A549 (cell line): ENCODE measurements at regions not wholly inside any gene's neighbourhood (a gene's known extent, or its start where the extent isn't known, plus 50 kb on each side); places are given as distances from the start of the nearest gene placed in this dataset.

Experiments used
- ATAC-seq, 2 experiments: fragments of 200-7000 bp in 1 of 2; fragments of >200 bp in 1 of 2; cut with Nextera tagmentation in 1 of 2; cut with Tn5 transposase in 1 of 2; 3 replicates each; pipeline versions ENCODE4 v1.8.0 to v1.9.1; 2018 to 2020; ENCODE audit warnings: mild to moderate bottlenecking in 1 of 2, moderate library complexity in 1 of 2
- CTCF ChIA-PET: fragments of 300-600 bp; sonication (Branson Sonifier 250); formaldehyde crosslinking; extraction: SDS; loops from one replicate; lab custom pipeline; 2021; ENCODE audit warnings: antibody characterized with exemption, inconsistent platforms; lab: Yijun Ruan, JAX
- POLR2A ChIA-PET: fragments of 350-600 bp; formaldehyde crosslinking; extraction: SDS; loops from one replicate; lab custom pipeline; 2021; ENCODE audit warnings: antibody characterized with exemption, inconsistent platforms; lab: Yijun Ruan, JAX
- DNase-seq, 2 experiments: peaks; one replicate each; pipeline versions ENCODE4 v3.0.0 to v3.0.0-alpha.2; 2011 to 2016; ENCODE audit warnings: low read depth in 1 of 2, low spot score in 1 of 2
- FAIRE-seq: peaks from 2 replicates; lab custom pipeline; 2011; peaks lifted over from hg19 to GRCh38; lab: Jason Lieb, UNC
- H3K27ac ChIP-seq, 2 experiments: fragments of >200 bp; sonication (Bioruptor Twin); formaldehyde crosslinking; 3 replicates each; pipeline ENCODE4 v1.5.1; 2016 to 2017
- H3K4me1 ChIP-seq: fragments of >200 bp; sonication (Bioruptor Twin); formaldehyde crosslinking; 3 replicates; pipeline ENCODE4 v1.6.1; 2016
- H3K4me2 ChIP-seq: fragments of >200 bp; sonication (Bioruptor Twin); formaldehyde crosslinking; 3 replicates; pipeline ENCODE4 v1.6.1; 2016
- H3K4me3 ChIP-seq: fragments of >200 bp; sonication (Bioruptor Twin); formaldehyde crosslinking; 3 replicates; pipeline ENCODE4 v1.5.1; 2016
- H3K9me3 ChIP-seq: fragments of >200 bp; sonication (Bioruptor Twin); formaldehyde crosslinking; 3 replicates; pipeline ENCODE4 v1.6.1; 2016
- CEBPB ChIP-seq, 2 experiments: fragments of >200 bp in 1 of 2; sonication (Bioruptor Twin) in 1 of 2; formaldehyde crosslinking in 1 of 2; IDR thresholded peaks; 2 replicates each; pipeline ENCODE4 v1.6.1; 2012 to 2016
- CHD2 ChIP-seq: fragments of 150-350 bp; IDR thresholded peaks from 2 replicates; pipeline ENCODE4 v1.6.1; 2014; ENCODE audit warnings: low read length; ENCODE audit not compliant: partially characterized antibody
- EHF ChIP-seq: fragments of 250-450 bp; sonication (Bioruptor Pico); IDR thresholded peaks from 2 replicates; pipeline ENCODE4 v1.5.0; 2020; ENCODE audit warnings: mild to moderate bottlenecking
- ESRRA ChIP-seq: fragments of 150-350 bp; IDR thresholded peaks from 2 replicates; pipeline ENCODE4 v1.6.1; 2014; ENCODE audit warnings: mild to moderate bottlenecking, low read length, borderline replicate concordance
- HDAC2 ChIP-seq: fragments of 200-600 bp; sonication (generic); IDR thresholded peaks from 2 replicates; pipeline ENCODE4 v1.6.1; 2016
- HEYL ChIP-seq: fragments of 250-450 bp; sonication (Bioruptor Pico); IDR thresholded peaks from 2 replicates; pipeline ENCODE4 v1.8.0; 2021; ENCODE audit warnings: mild to moderate bottlenecking, moderate library complexity
- HOXB13 ChIP-seq: fragments of 250-450 bp; sonication (Bioruptor Pico); IDR thresholded peaks from 2 replicates; pipeline ENCODE4 v1.5.0; 2020; ENCODE audit warnings: low read depth, mild to moderate bottlenecking, moderate library complexity
- HOXB5 ChIP-seq: fragments of 250-450 bp; sonication (Bioruptor Pico); IDR thresholded peaks from 2 replicates; pipeline ENCODE4 v1.5.0; 2020; ENCODE audit warnings: mild to moderate bottlenecking, moderate library complexity
- JUN ChIP-seq, 2 experiments: fragments of >200 bp; sonication (Bioruptor Twin); formaldehyde crosslinking; IDR thresholded peaks; 2 replicates in 1 of 2; 3 replicates in 1 of 2; pipeline ENCODE4 v1.6.1; 2016 to 2017
- MAZ ChIP-seq: fragments of 150-350 bp; IDR thresholded peaks from 2 replicates; pipeline ENCODE4 v1.6.1; 2014; ENCODE audit warnings: antibody characterized with exemption, low read depth, low read length, borderline replicate concordance
- NFE2L2 ChIP-seq: fragments of 150-350 bp; conservative IDR thresholded peaks from 2 replicates; pipeline ENCODE4 v1.6.1; 2014; ENCODE audit warnings: low read length
- NPAS2 ChIP-seq: fragments of 250-450 bp; sonication (Bioruptor Pico); IDR thresholded peaks from 2 replicates; pipeline ENCODE4 v1.8.0; 2022; ENCODE audit warnings: mild to moderate bottlenecking, moderate library complexity, borderline replicate concordance
- NR3C1 ChIP-seq: fragments of >200 bp; sonication (Bioruptor Twin); formaldehyde crosslinking; IDR thresholded peaks from 3 replicates; pipeline ENCODE4 v1.6.1; 2017
- POLR2AphosphoS2 ChIP-seq: conservative IDR thresholded peaks from 2 replicates; pipeline ENCODE4 v1.6.1; 2012; ENCODE audit warnings: low read length, improper control_type of control experiment, inconsistent platforms
- RARB ChIP-seq: fragments of 250-450 bp; sonication (Bioruptor Pico); IDR thresholded peaks from 2 replicates; pipeline ENCODE4 v1.8.0; 2021; ENCODE audit warnings: mild to moderate bottlenecking, moderate library complexity
- RFX5 ChIP-seq: fragments of 450-650 bp; IDR thresholded peaks from 2 replicates; pipeline ENCODE4 v1.7.1; 2014; ENCODE audit warnings: antibody characterized with exemption, mild to moderate bottlenecking, moderate library complexity
- SREBF2 ChIP-seq: fragments of 450-650 bp; IDR thresholded peaks from 2 replicates; pipeline ENCODE4 v1.6.1; 2014; ENCODE audit warnings: mild to moderate bottlenecking, moderate library complexity
- TFCP2L1 ChIP-seq: fragments of 250-450 bp; sonication (Bioruptor Pico); IDR thresholded peaks from 2 replicates; pipeline ENCODE4 v1.5.0; 2021; ENCODE audit warnings: mild to moderate bottlenecking
- TP53 ChIP-seq: fragments of 250-450 bp; sonication (Bioruptor Pico); IDR thresholded peaks from 2 replicates; pipeline ENCODE4 v1.5.0; 2021; ENCODE audit warnings: mild to moderate bottlenecking, moderate library complexity
- ZNF302 ChIP-seq: fragments of 250-450 bp; sonication (Bioruptor Pico); IDR thresholded peaks from 2 replicates; pipeline ENCODE4 v1.9.0; 2021; ENCODE audit warnings: inconsistent platforms, mild to moderate bottlenecking, moderate library complexity
- WGBS: methylation state at CpG from one replicate; pipeline ENCODE4 v1.1.6; 2017; ENCODE audit errors: missing lambda C conversion rate; 5-methylcytosine and 5-hydroxymethylcytosine counted together
- TF ChIP-seq, protein P1 (sequence below): fragments of 250-450 bp; sonication (Bioruptor Pico); IDR thresholded peaks from 2 replicates; pipeline ENCODE4 v1.5.0; 2021; ENCODE audit warnings: mild to moderate bottlenecking, moderate library complexity, borderline replicate concordance
- TF ChIP-seq, protein P2 (sequence below): fragments of >200 bp; sonication (Bioruptor Twin); formaldehyde crosslinking; IDR thresholded peaks from 2 replicates; pipeline ENCODE4 v1.6.1; 2016
- TF ChIP-seq, protein P3 (sequence below): IDR thresholded peaks from 2 replicates; pipeline ENCODE4 v1.6.1; 2012; ENCODE audit warnings: low read depth, borderline replicate concordance
- TF ChIP-seq, protein P4 (sequence below): fragments of 450-650 bp; IDR thresholded peaks from 2 replicates; pipeline ENCODE4 v1.6.1; 2014; ENCODE audit warnings: antibody characterized with exemption

DNA sequence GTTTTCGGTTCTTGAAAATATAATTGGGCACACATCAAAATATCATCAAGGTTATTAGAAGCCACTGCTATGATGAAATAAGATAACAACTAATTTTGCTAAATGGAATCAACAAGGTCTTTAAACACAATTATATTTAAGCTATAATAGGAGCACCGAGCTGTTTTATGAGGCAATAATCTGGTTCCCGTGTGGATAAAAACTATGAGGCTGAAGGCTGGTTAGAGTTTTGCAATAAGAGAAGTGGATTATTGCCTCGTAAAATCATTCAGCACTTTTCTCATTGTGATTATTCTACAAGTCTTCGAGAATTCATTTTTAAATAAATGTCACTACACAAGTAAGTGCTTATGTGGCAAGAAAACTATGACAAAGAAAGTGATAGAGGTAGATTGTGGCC lies 975.7 kb upstream of the ADGRL2 start:
- 49% methylated on average over 5 of the region's 5 CpGs for WGBS
- CTCF ChIA-PET = no interaction called here
- Histone ChIP-seq H3K9me3 (no peaks in the 10 kb centered on the region), H3K4me2 (no peak overlapping the region), H3K4me3 (no peak overlapping the region), H3K4me1 (no peaks in the 10 kb centered on the region), H3K27ac (no peak overlapping the region)
- FAIRE-seq (no peak), ATAC-seq (no peak), DNase-seq (no peak)
- POLR2A ChIA-PET = no interaction called here
- TF ChIP-seq NFE2L2 (no peak), RFX5 (no peak), CEBPB (IDR thresholded peaks at IDR 0.05) (no peak), JUN (IDR thresholded peaks at IDR 0.05) (no peak), HEYL (CRISPR knock-in tag) (no peak), SREBF2 (no peak), NR3C1 (no peak), CHD2 (no peak), EHF (CRISPR knock-in tag) (no peak), POLR2AphosphoS2 (no peak)
- TF ChIP-seq, protein P1, sequence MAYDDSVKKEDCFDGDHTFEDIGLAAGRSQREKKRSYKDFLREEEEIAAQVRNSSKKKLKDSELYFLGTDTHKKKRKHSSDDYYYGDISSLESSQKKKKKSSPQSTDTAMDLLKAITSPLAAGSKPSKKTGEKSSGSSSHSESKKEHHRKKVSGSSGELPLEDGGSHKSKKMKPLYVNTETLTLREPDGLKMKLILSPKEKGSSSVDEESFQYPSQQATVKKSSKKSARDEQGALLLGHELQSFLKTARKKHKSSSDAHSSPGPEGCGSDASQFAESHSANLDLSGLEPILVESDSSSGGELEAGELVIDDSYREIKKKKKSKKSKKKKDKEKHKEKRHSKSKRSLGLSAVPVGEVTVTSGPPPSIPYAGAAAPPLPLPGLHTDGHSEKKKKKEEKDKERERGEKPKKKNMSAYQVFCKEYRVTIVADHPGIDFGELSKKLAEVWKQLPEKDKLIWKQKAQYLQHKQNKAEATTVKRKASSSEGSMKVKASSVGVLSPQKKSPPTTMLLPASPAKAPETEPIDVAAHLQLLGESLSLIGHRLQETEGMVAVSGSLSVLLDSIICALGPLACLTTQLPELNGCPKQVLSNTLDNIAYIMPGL (CRISPR knock-in tag) = no peak
- TF ChIP-seq, protein P2, sequence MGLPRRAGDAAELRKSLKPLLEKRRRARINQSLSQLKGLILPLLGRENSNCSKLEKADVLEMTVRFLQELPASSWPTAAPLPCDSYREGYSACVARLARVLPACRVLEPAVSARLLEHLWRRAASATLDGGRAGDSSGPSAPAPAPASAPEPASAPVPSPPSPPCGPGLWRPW = no peak
- TF ChIP-seq, protein P3, sequence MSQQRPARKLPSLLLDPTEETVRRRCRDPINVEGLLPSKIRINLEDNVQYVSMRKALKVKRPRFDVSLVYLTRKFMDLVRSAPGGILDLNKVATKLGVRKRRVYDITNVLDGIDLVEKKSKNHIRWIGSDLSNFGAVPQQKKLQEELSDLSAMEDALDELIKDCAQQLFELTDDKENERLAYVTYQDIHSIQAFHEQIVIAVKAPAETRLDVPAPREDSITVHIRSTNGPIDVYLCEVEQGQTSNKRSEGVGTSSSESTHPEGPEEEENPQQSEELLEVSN = no peak

DNA sequence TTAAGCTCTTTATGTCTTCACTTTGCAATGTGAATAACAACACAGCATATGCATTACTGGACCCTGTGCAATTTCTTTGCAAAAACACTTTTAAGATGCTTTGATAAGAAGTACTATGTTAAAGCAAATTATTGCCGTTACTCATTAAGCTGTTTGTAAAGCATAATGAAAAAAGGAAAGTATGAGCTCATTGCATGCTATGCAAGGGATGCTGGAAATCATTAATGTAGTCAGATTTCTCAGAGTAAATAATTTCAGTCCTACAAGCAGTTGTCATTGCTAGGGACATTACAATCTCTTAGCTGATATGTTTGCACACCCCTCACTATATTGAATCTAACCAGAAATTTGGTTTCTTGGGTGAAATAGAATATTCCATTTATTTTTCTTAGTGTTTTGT lies 982.5 kb upstream of the ADGRL2 start:
- Histone ChIP-seq H3K4me3 (no peak overlapping the region), H3K4me1 (no peaks in the 10 kb centered on the region), H3K27ac (no peak overlapping the region), H3K9me3 (no peaks in the 10 kb centered on the region), H3K4me2 (no peak overlapping the region)
- WGBS = 68% methylated on average over 1 of the region's 1 CpG
- no peak for FAIRE-seq
- TF ChIP-seq HOXB5 = no peak
- no peak for TF ChIP-seq HOXB13 (CRISPR knock-in tag)
- TF ChIP-seq CEBPB (IDR thresholded peaks at IDR 0.05) = no peak
- no peak for TF ChIP-seq TP53 (CRISPR knock-in tag)
- TF ChIP-seq RARB = no peak
- no peak for TF ChIP-seq HDAC2
- TF ChIP-seq, protein P4, sequence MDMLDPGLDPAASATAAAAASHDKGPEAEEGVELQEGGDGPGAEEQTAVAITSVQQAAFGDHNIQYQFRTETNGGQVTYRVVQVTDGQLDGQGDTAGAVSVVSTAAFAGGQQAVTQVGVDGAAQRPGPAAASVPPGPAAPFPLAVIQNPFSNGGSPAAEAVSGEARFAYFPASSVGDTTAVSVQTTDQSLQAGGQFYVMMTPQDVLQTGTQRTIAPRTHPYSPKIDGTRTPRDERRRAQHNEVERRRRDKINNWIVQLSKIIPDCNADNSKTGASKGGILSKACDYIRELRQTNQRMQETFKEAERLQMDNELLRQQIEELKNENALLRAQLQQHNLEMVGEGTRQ = no peak
- no peak for TF ChIP-seq ESRRA
- no peak for TF ChIP-seq ZNF302 (CRISPR knock-in tag)
- POLR2A ChIA-PET = no interaction called here
- no peak for ATAC-seq
- DNase-seq = no peak
- CTCF ChIA-PET = no interaction called here

DNA sequence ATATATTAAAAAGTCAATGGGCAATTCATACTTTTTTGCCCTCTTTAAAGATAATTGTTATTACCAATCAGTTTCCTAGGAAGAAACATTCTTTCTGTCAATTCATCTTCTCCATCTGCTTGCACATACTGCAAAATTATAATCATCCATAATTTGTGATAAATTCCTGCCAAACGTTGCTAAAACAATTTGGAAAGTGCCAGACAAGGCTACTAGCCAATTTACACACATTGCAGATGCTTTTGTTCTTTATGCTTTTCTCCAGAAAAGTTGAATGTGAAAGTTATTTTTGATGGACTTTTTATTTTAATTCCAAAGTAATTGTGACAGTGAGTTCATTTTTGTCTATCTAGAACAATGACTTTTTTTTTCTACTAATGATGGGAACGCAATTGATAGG lies 992.8 kb upstream of the ADGRL2 start:
- FAIRE-seq (no peak), ATAC-seq (no peak), DNase-seq (no peak)
- no peak overlapping the region for H3K27ac ChIP-seq
- ChIA-PET CTCF (no interaction called here), POLR2A (no interaction called here)
- H3K4me1 ChIP-seq = no peaks in the 10 kb centered on the region
- 18% methylated on average over 2 of the region's 2 CpGs for WGBS
- H3K4me3 ChIP-seq = no peak overlapping the region
- H3K9me3 ChIP-seq = no peaks in the 10 kb centered on the region
- H3K4me2 ChIP-seq = no peak overlapping the region
- TF ChIP-seq MAZ (no peak), NPAS2 (no peak), TFCP2L1 (CRISPR knock-in tag) (no peak)
- TF ChIP-seq, all 56 proteins: peak for 0
